GM18511 (cell line): ENCODE measurements at regions not wholly inside any gene's neighbourhood (a gene's known extent, or its start where the extent isn't known, plus 50 kb on each side); places are given as distances from the start of the nearest gene placed in this dataset.

Source experiments
- ATAC-seq: cut with Tn5 transposase; IDR thresholded peaks from one replicate; pipeline ENCODE4 v1.9.1; 2021; ENCODE audit warnings: mild to moderate bottlenecking, moderate library complexity; ENCODE audit not compliant: unreplicated experiment

GRCh38 chr13:31956980-31957644, 74.5 kb upstream of the FRY start:
- no peak for ATAC-seq

GRCh38 chr13:31957772-31958171, 73.8 kb upstream of the FRY start:
- ATAC-seq = no peak

GRCh38 chr13:31962731-31963370, 68.7 kb upstream of the FRY start:
- no peak for ATAC-seq

GRCh38 chr13:31963631-31964030, 67.9 kb upstream of the FRY start:
- ATAC-seq = no peak

GRCh38 chr13:31964168-31964567, 67.4 kb upstream of the FRY start:
- no peak for ATAC-seq

GRCh38 chr13:31965361-31966066, 66.1 kb upstream of the FRY start:
- peak; percentile 94 for ATAC-seq

GRCh38 chr13:31967155-31967554, 64.4 kb upstream of the FRY start:
- no peak for ATAC-seq

- peak; percentile 43 for ATAC-seq
Observed at GRCh38 chr13:31968473-31968872, 63.1 kb upstream of the FRY start.

- ATAC-seq = no peak
Observed at GRCh38 chr13:31970231-31970930, 61.2 kb upstream of the FRY start.

GRCh38 chr13:31972453-31972852, 59.1 kb upstream of the FRY start:
- ATAC-seq = no peak

- no peak for ATAC-seq
Observed at GRCh38 chr13:31978021-31978420, 53.6 kb upstream of the FRY start.

- ATAC-seq = no peak
Observed at GRCh38 chr13:31980830-31981229, 50.7 kb upstream of the FRY start.
